GM12878 (cell line): ENCODE measurements at regions not wholly inside any gene's neighbourhood (a gene's known extent, or its start where the extent isn't known, plus 50 kb on each side); places are given as distances from the start of the nearest gene placed in this dataset.

Experiments
- ATAC-seq: fragments of 200-7000 bp; cut with Tn5 transposase; 3 replicates; pipeline ENCODE4 v1.9.1; 2020; ENCODE audit warnings: mild to moderate bottlenecking, moderate library complexity
- BruUV-seq: library from RNA; stranded (reverse); fragments of 400-500 nt; replicated peaks from 2 replicates; lab custom pipeline; 2021; lab: Mats Ljungman, UMichigan
- CTCF ChIA-PET: fragments of 300-600 bp; sonication (Branson Sonifier 250); formaldehyde crosslinking; extraction: SDS; loops from one replicate; lab custom pipeline; 2021; ENCODE audit warnings: inconsistent platforms; lab: Yijun Ruan, JAX
- POLR2A ChIA-PET: fragments of 350-600 bp; formaldehyde crosslinking; extraction: SDS; loops from one replicate; lab custom pipeline; 2021; ENCODE audit warnings: inconsistent platforms; lab: Charles Lee
- RAD21 ChIA-PET: fragments of 300-600 bp; sonication (Branson Sonifier 250); formaldehyde crosslinking; loops from one replicate; lab custom pipeline; 2023; ENCODE audit warnings: antibody characterized with exemption; ENCODE audit not compliant: unreplicated experiment; lab: Charles Lee
- SMC1A ChIA-PET: fragments of 300-600 bp; sonication (Branson Sonifier 250); formaldehyde crosslinking; loops from one replicate; lab custom pipeline; 2023; ENCODE audit not compliant: unreplicated experiment, uncharacterized antibody; lab: Charles Lee
- DNase-seq: peaks from one replicate; pipeline ENCODE4 v3.0.0-alpha.2; 2011; ENCODE audit warnings: low read depth, low spot score
- FAIRE-seq: peaks from 3 replicates; lab custom pipeline; 2011; peaks lifted over from hg19 to GRCh38; lab: Jason Lieb, UNC
- H2AFZ ChIP-seq: 2 replicates; pipeline ENCODE4 v1.6.0; 2011; ENCODE audit warnings: low read depth, low read length, control low read depth; ENCODE audit not compliant: control insufficient read depth
- H3K27ac ChIP-seq: 2 replicates; pipeline ENCODE4 v1.5.1; 2011; ENCODE audit warnings: control low read depth; ENCODE audit not compliant: control insufficient read depth, insufficient read depth
- H3K27me3 ChIP-seq, 2 experiments: replicated peaks in 1 of 2; 2 replicates each; pipeline versions ENCODE4 v1.6.0 to v1.6.1; 2011; ENCODE audit warnings: low read length in 1 of 2; ENCODE audit not compliant: control insufficient read depth in 2 of 2, insufficient read depth in 2 of 2
- H3K36me3 ChIP-seq, 2 experiments: 2 replicates each; pipeline ENCODE4 v1.5.1; 2011; ENCODE audit warnings: low read length in 1 of 2; ENCODE audit not compliant: control insufficient read depth in 2 of 2, insufficient read depth in 2 of 2
- H3K4me1 ChIP-seq: 2 replicates; pipeline ENCODE4 v1.6.1; 2011; ENCODE audit warnings: mild to moderate bottlenecking, low read length, moderate library complexity, mixed read lengths; ENCODE audit not compliant: control insufficient read depth, insufficient read depth
- H3K4me2 ChIP-seq: 2 replicates; pipeline ENCODE4 v1.6.0; 2011; ENCODE audit warnings: control low read depth; ENCODE audit not compliant: control insufficient read depth, insufficient read depth
- H3K4me3 ChIP-seq: fragments of 200-600 bp; sonication (generic); 2 replicates; pipeline ENCODE4 v1.5.1; 2016
- H3K79me2 ChIP-seq: 2 replicates; pipeline ENCODE4 v1.6.0; 2011; ENCODE audit warnings: low read length; ENCODE audit not compliant: control insufficient read depth, insufficient read depth
- H3K9ac ChIP-seq: 2 replicates; pipeline ENCODE4 v1.8.0; 2011; ENCODE audit warnings: low read length, control low read depth, mixed read lengths; ENCODE audit not compliant: control insufficient read depth, insufficient read depth
- H3K9me3 ChIP-seq: replicated peaks from 3 replicates; pipeline ENCODE4 v1.5.1; 2011; ENCODE audit warnings: mild to moderate bottlenecking, low read length; ENCODE audit not compliant: control insufficient read depth, insufficient read depth
- H4K20me1 ChIP-seq: 2 replicates; pipeline ENCODE4 v1.6.0; 2011; ENCODE audit not compliant: control insufficient read depth, insufficient read depth
- ATF2 ChIP-seq: IDR thresholded peaks from 2 replicates; pipeline ENCODE4 v1.6.1; 2012; ENCODE audit warnings: low read length, inconsistent platforms
- BACH1 ChIP-seq: fragments of 450-650 bp; IDR thresholded peaks from 2 replicates; pipeline ENCODE4 v1.6.1; 2017; ENCODE audit warnings: mild to moderate bottlenecking, borderline replicate concordance
- BCLAF1 ChIP-seq: fragments of 450-650 bp; IDR thresholded peaks from 2 replicates; pipeline ENCODE4 v1.6.1; 2017; ENCODE audit warnings: antibody characterized with exemption, mild to moderate bottlenecking, moderate library complexity
- BMI1 ChIP-seq: fragments of 450-650 bp; IDR thresholded peaks from 2 replicates; pipeline ENCODE4 v1.6.1; 2016; ENCODE audit warnings: mild to moderate bottlenecking, moderate library complexity, borderline replicate concordance
- BRCA1 ChIP-seq: IDR thresholded peaks from 2 replicates; pipeline ENCODE4 v1.6.1; 2011; ENCODE audit warnings: low read depth, low read length, improper control_type of control experiment
- GATAD2B ChIP-seq: fragments of 450-650 bp; conservative IDR thresholded peaks from 2 replicates; pipeline ENCODE4 v1.6.1; 2017; ENCODE audit warnings: low read depth, mild to moderate bottlenecking, moderate library complexity
- IKZF2 ChIP-seq, 2 experiments: fragments of 450-650 bp; IDR thresholded peaks; 2 replicates each; pipeline ENCODE4 v1.6.1; 2017; ENCODE audit warnings: mild to moderate bottlenecking in 2 of 2, moderate library complexity in 2 of 2
- IRF4 ChIP-seq: IDR thresholded peaks from 2 replicates; pipeline ENCODE4 v1.6.1; 2011; ENCODE audit warnings: low read depth, low read length
- KAT2A ChIP-seq: conservative IDR thresholded peaks from 2 replicates; pipeline ENCODE4 v1.6.1; 2011; ENCODE audit warnings: low read depth, low read length; ENCODE audit not compliant: control insufficient read depth
- NFYA ChIP-seq: IDR thresholded peaks from 2 replicates; pipeline ENCODE4 v1.6.1; 2011; ENCODE audit warnings: low read depth, mild to moderate bottlenecking, low read length, improper control_type of control experiment, borderline replicate concordance
- NR2F1 ChIP-seq: fragments of 450-650 bp; conservative IDR thresholded peaks from 2 replicates; pipeline ENCODE4 v1.6.1; 2017; ENCODE audit warnings: mild to moderate bottlenecking
- RELB ChIP-seq: fragments of 450-650 bp; IDR thresholded peaks from 2 replicates; pipeline ENCODE4 v1.6.1; 2017; ENCODE audit warnings: low read depth, mild to moderate bottlenecking, moderate library complexity
- SMAD1 ChIP-seq: fragments of 450-650 bp; IDR thresholded peaks from 2 replicates; pipeline ENCODE4 v1.6.1; 2018; ENCODE audit warnings: mild to moderate bottlenecking, low read depth; ENCODE audit not compliant: partially characterized antibody
- WGBS: methylation state at CpG from one replicate; pipeline ENCODE4 v1.1.6; 2016; ENCODE audit warnings: low lambda C conversion rate; ENCODE audit not compliant: insufficient replicate concordance, insufficient coverage; ENCODE audit errors: missing lambda C conversion rate; 5-methylcytosine and 5-hydroxymethylcytosine counted together
- in situ Hi-C: fragments of 300-500 bp; cut with MboI; formaldehyde crosslinking; loops from 9 replicates; pipeline ENCODE4 v1.14.3; 2018; ENCODE audit warnings: mixed read lengths
- intact Hi-C: fragments of 100-400 bp; cut with micrococcal nuclease; formaldehyde crosslinking; loops from one replicate; pipeline ENCODE4 v1.14.2; 2022; ENCODE audit not compliant: unreplicated experiment
- TF ChIP-seq, protein P1 (sequence below): fragments of 150-350 bp; IDR thresholded peaks from 2 replicates; pipeline ENCODE4 v1.6.1; 2016; ENCODE audit warnings: low read depth, low read length

- WGBS, result 80% methylated on average over 8 of the region's 8 CpGs
- H3K4me2 ChIP-seq, result no peak overlapping the region
- ChIA-PET POLR2A (interaction anchor here (0.6 kb wide), 1 partner anchor 1872 kb away, joined by 5 read pairs; no protein-coding TSS in a partner anchor), SMC1A (no interaction called here), CTCF (no interaction called here), RAD21 (no interaction called here)
- intact Hi-C loops, result no loop called here
- H3K79me2 ChIP-seq, result no peaks in the 10 kb centered on the region
- no peaks in the 10 kb centered on the region for H3K36me3 ChIP-seq
- FAIRE-seq (no peak), ATAC-seq (no peak), DNase-seq (no peak)
- no TSS peak for BruUV-seq
- H2AFZ ChIP-seq, result no peak overlapping the region
- in situ Hi-C loops, result loop anchor here (25.0 kb wide), 1 partner anchor 428 kb away; the partner anchor contains the start of gene GSG1L
- no peak for TF ChIP-seq BRCA1
- no peak for TF ChIP-seq IRF4
- TF ChIP-seq ATF2, result no peak
- no peak for TF ChIP-seq BACH1
- TF ChIP-seq BMI1, result no peak
- TF ChIP-seq, protein P1, sequence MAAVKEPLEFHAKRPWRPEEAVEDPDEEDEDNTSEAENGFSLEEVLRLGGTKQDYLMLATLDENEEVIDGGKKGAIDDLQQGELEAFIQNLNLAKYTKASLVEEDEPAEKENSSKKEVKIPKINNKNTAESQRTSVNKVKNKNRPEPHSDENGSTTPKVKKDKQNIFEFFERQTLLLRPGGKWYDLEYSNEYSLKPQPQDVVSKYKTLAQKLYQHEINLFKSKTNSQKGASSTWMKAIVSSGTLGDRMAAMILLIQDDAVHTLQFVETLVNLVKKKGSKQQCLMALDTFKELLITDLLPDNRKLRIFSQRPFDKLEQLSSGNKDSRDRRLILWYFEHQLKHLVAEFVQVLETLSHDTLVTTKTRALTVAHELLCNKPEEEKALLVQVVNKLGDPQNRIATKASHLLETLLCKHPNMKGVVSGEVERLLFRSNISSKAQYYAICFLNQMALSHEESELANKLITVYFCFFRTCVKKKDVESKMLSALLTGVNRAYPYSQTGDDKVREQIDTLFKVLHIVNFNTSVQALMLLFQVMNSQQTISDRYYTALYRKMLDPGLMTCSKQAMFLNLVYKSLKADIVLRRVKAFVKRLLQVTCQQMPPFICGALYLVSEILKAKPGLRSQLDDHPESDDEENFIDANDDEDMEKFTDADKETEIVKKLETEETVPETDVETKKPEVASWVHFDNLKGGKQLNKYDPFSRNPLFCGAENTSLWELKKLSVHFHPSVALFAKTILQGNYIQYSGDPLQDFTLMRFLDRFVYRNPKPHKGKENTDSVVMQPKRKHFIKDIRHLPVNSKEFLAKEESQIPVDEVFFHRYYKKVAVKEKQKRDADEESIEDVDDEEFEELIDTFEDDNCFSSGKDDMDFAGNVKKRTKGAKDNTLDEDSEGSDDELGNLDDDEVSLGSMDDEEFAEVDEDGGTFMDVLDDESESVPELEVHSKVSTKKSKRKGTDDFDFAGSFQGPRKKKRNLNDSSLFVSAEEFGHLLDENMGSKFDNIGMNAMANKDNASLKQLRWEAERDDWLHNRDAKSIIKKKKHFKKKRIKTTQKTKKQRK, result no peak
- no peak for TF ChIP-seq GATAD2B
- TF ChIP-seq NFYA, result no peak
- TF ChIP-seq KAT2A, result no peak
- TF ChIP-seq NR2F1, result no peak
- no peak for TF ChIP-seq SMAD1
- no peak for TF ChIP-seq BCLAF1
- TF ChIP-seq RELB, result no peak
- TF ChIP-seq IKZF2 (IDR thresholded peaks at IDR 0.05), result no peak
- no peaks in the 10 kb centered on the region for H3K27me3 ChIP-seq
- no peak overlapping the region for H3K4me3 ChIP-seq
- peaks cover 3% of the 10 kb centered on the region; the same call in 1 of the 2 replicates for H4K20me1 ChIP-seq
- H3K4me1 ChIP-seq, result peaks cover 6% of the 10 kb centered on the region
- H3K9me3 ChIP-seq, result no peaks in the 10 kb centered on the region
- H3K9ac ChIP-seq, result no peak overlapping the region
- H3K27ac ChIP-seq, result no peak overlapping the region
Measured at GRCh38 chr16:27634779-27635178, 84.8 kb downstream of the KATNIP start.
